ENCODE measurements at regions not wholly inside any gene's neighbourhood (a gene's known extent, or its start where the extent isn't known, plus 50 kb on each side); places are given as distances from the start of the nearest gene placed in this dataset.

DNA sequence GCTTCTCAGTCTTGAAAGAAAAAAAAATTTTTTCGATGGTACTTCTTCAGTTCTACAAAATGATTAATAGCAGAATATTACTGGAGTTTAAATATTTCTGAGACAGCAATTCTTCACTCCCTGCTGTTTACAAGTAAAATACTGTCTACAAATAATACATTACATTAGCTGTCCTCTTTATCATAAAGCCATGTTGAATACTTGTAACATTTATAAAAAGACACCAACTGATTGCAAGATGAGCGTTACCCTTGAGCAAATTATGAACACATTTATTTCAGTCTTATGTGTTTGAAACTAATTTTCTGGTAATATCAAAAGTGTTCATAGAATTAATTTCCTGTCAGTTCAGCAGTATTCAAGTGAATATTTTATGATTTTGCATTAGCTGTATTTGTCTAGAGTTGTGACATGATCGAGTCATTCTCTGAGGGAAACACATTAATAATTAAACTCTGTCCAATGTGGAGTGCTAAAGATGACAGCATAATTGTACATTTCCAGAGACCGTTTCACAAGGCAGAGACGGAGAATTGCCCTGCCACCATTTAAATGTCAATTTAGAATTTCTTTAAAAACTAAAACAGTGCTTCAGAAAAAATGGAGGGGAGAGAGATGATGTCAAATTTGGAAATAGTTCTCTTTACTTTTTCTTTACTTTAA, 1359.0 kb upstream of the ADGRL4 start:
- Histone ChIP-seq H3K56ac (replicated peaks; ENCODE audit: insufficient read length, low read depth, low read length) (no peak overlapping the region), H4K5ac (ENCODE audit: insufficient read length, low read depth, low read length) (no peak overlapping the region), H3K27me3 (replicated peaks in 1 of 4; ENCODE audit: control insufficient read depth in 3 of 4, extremely low read depth in 1 of 4, insufficient read depth in 3 of 4, low read length in 3 of 4) (no peaks in the 10 kb centered on the region), H3K27ac (ENCODE audit: low read depth, low read length) (no peak overlapping the region), H3K4me3 (ENCODE audit: extremely low read depth in 1 of 4, insufficient read depth in 2 of 4, low read depth in 3 of 4, low read length in 4 of 4) (no peak overlapping the region), H3K23ac (ENCODE audit: insufficient read length) (no peak overlapping the region), H2AFZ (ENCODE audit: low read length) (no peak overlapping the region), H3K9me3 (ENCODE audit: insufficient read depth in 2 of 2, low read depth in 1 of 2, low read length in 1 of 2) (no peaks in the 10 kb centered on the region), H3K14ac (ENCODE audit: insufficient read length) (no peak overlapping the region), H2BK5ac (ENCODE audit: low read depth, low read length) (no peak overlapping the region), H3K79me1 (ENCODE audit: low read depth, low read length) (no peaks in the 10 kb centered on the region), H2AK5ac (ENCODE audit: low read depth, low read length) (no peak overlapping the region), H3K4me2 (ENCODE audit: insufficient read depth in 1 of 2, low read depth in 2 of 2, low read length in 2 of 2) (no peak overlapping the region), H2BK120ac (replicated peaks; ENCODE audit: low read depth, low read length) (no peak overlapping the region), H3K23me2 (ENCODE audit: low read depth, low read length) (no peaks in the 10 kb centered on the region; the same call in 1 of the 2 replicates), H4K91ac (replicated peaks; ENCODE audit: insufficient read length, low read length) (no peak overlapping the region), H3K18ac (ENCODE audit: extremely low read depth, low read length) (no peak overlapping the region), H3K4me1 (replicated peaks in 1 of 4; ENCODE audit: control insufficient read depth in 3 of 4, insufficient read depth in 4 of 4, low read length in 3 of 4) (no peaks in the 10 kb centered on the region), H4K8ac (ENCODE audit: extremely low read depth, insufficient read depth, low read length) (no peak overlapping the region), H2BK12ac (ENCODE audit: low read depth, low read length) (no peak overlapping the region), H2BK20ac (ENCODE audit: low read length) (no peak overlapping the region), H4K20me1 (replicated peaks in 1 of 2; ENCODE audit: control insufficient read depth in 1 of 2, insufficient read depth in 2 of 2, low read length in 2 of 2) (no peaks in the 10 kb centered on the region), H3K4ac (replicated peaks; ENCODE audit: insufficient read length, low read depth, low read length) (no peak overlapping the region), H3K79me2 (ENCODE audit: control insufficient read depth in 1 of 2, insufficient read depth in 2 of 2, low read length in 2 of 2) (no peaks in the 10 kb centered on the region), H3K36me3 (ENCODE audit: control insufficient read depth in 2 of 4, insufficient read depth in 4 of 4, low read length in 3 of 4) (no peaks in the 10 kb centered on the region), H2BK15ac (ENCODE audit: low read length) (no peak overlapping the region), H3K9ac (replicated peaks in 1 of 4; ENCODE audit: extremely low read depth in 1 of 4, low read depth in 3 of 4, low read length in 3 of 4) (no peak overlapping the region)
- FAIRE-seq = peak; percentile 24
- POLR2A ChIA-PET (ENCODE audit: partially characterized antibody) = no interaction called here
- CTCF ChIA-PET (ENCODE audit: partially characterized antibody) = no interaction called here
- 88% methylated on average over 5 of the region's 5 CpGs; no CpG with 5 or more reads in 1 of the 2 experiments for WGBS, 2 experiments (ENCODE audit: extremely low coverage in 1 of 2, insufficient coverage in 1 of 2, insufficient read length in 1 of 2, insufficient replicate concordance in 2 of 2, low coverage in 1 of 2, low lambda C conversion rate in 2 of 2, missing lambda C conversion rate in 1 of 2)
- DNase-seq (ENCODE audit: low read depth in 1 of 2, low spot score in 2 of 2) = no peak
- TF ChIP-seq CHD1 (IDR thresholded peaks at IDR 0.05; ENCODE audit: low read depth, low read length) (no peak), NRF1 (IDR thresholded peaks at IDR 0.05; ENCODE audit: low read depth, low read length) (no peak), TCF12 (IDR thresholded peaks at IDR 0.05; ENCODE audit: low read depth, low read length) (no peak), TAF7 (optimal IDR thresholded peaks at IDR 0.05; ENCODE audit: borderline replicate concordance, low read depth, low read length) (no peak), POLR2A (IDR thresholded peaks at IDR 0.05; ENCODE audit: control extremely low read depth in 1 of 2, low read depth in 2 of 2, low read length in 2 of 2) (no peak), EP300 (IDR thresholded peaks at IDR 0.05; ENCODE audit: borderline replicate concordance in 1 of 2, low read depth in 2 of 2, low read length in 2 of 2) (no peak), TEAD4 (IDR thresholded peaks at IDR 0.05; ENCODE audit: low read depth, low read length) (no peak)

Measured in H1 (cell line).